T-helper 17 cell (primary cell): ENCODE measurements at regions not wholly inside any gene's neighbourhood (a gene's known extent, or its start where the extent isn't known, plus 50 kb on each side); places are given as distances from the start of the nearest gene placed in this dataset.

Experiments used
- ATAC-seq: fragments of 150-1000 bp; cut with Tn5 transposase; 2 replicates; pipeline ENCODE4 v1.10.0; 2021; ENCODE audit warnings: mild to moderate bottlenecking, moderate library complexity
- DNase-seq, 3 donors: peaks; one replicate each; pipeline versions ENCODE4 v3.0.0 to v3.0.0-alpha.2; 2020 to 2021
- H3K9me3 ChIP-seq: one replicate; pipeline ENCODE4 v1.7.0; 2013; ENCODE audit warnings: low read length, mild to moderate bottlenecking; ENCODE audit not compliant: control insufficient read depth, poor library complexity, severe bottlenecking
- H3K27ac Mint-ChIP-seq: one replicate; pipeline ENCODE4 v1.8.0; 2022; ENCODE audit warnings: mild to moderate bottlenecking, moderate library complexity, mixed read lengths
- H3K27me3 Mint-ChIP-seq: one replicate; pipeline ENCODE4 v1.8.0; 2022; ENCODE audit warnings: mixed read lengths
- H3K36me3 Mint-ChIP-seq: one replicate; pipeline ENCODE4 v1.8.0; 2022; ENCODE audit warnings: low read depth, mixed read lengths
- H3K4me1 Mint-ChIP-seq: one replicate; pipeline ENCODE4 v1.8.0; 2022; ENCODE audit warnings: mild to moderate bottlenecking, mixed read lengths
- H3K4me3 Mint-ChIP-seq: one replicate; pipeline ENCODE4 v1.8.0; 2022; ENCODE audit warnings: mild to moderate bottlenecking, moderate library complexity, mixed read lengths

GRCh38 chr4:136680761-136681160 lies 851.5 kb downstream of the PCDH18 start:
- ATAC-seq (no peak), DNase-seq (no peak)
- no peaks in the 10 kb centered on the region for H3K4me1 Mint-ChIP-seq
- H3K27me3 Mint-ChIP-seq, result no peaks in the 10 kb centered on the region
- H3K36me3 Mint-ChIP-seq, result no peaks in the 10 kb centered on the region
- no peak overlapping the region for H3K4me3 Mint-ChIP-seq
- no peak overlapping the region for H3K27ac Mint-ChIP-seq
- H3K9me3 ChIP-seq, result no peaks in the 10 kb centered on the region

- no peak for DNase-seq
- Mint-ChIP-seq H3K27me3 (no peaks in the 10 kb centered on the region), H3K4me3 (no peak overlapping the region), H3K36me3 (no peaks in the 10 kb centered on the region), H3K4me1 (no peaks in the 10 kb centered on the region), H3K27ac (no peak overlapping the region)
- H3K9me3 ChIP-seq, result no peaks in the 10 kb centered on the region
- ATAC-seq, result no peak
Measured at GRCh38 chr4:136680271-136680670, 852.0 kb downstream of the PCDH18 start.

- no peak overlapping the region for H3K4me3 Mint-ChIP-seq
- ATAC-seq, result no peak
- no peaks in the 10 kb centered on the region for H3K36me3 Mint-ChIP-seq
- H3K27me3 Mint-ChIP-seq, result no peaks in the 10 kb centered on the region
- DNase-seq, result no peak
- H3K27ac Mint-ChIP-seq, result no peak overlapping the region
- H3K4me1 Mint-ChIP-seq, result no peaks in the 10 kb centered on the region
- H3K9me3 ChIP-seq, result no peaks in the 10 kb centered on the region
Measured at GRCh38 chr4:136670265-136670664, 862.0 kb downstream of the PCDH18 start.

- Mint-ChIP-seq H3K36me3 (no peaks in the 10 kb centered on the region), H3K4me1 (no peaks in the 10 kb centered on the region), H3K27me3 (no peaks in the 10 kb centered on the region), H3K4me3 (no peak overlapping the region), H3K27ac (no peak overlapping the region)
- H3K9me3 ChIP-seq, result no peaks in the 10 kb centered on the region
- ATAC-seq (no peak), DNase-seq (no peak)
Measured at GRCh38 chr4:136664988-136665387, 867.3 kb downstream of the PCDH18 start.

GRCh38 chr4:136662539-136662938 lies 869.8 kb downstream of the PCDH18 start:
- Mint-ChIP-seq H3K4me1 (no peaks in the 10 kb centered on the region), H3K36me3 (no peaks in the 10 kb centered on the region), H3K27me3 (no peaks in the 10 kb centered on the region), H3K4me3 (no peak overlapping the region), H3K27ac (no peak overlapping the region)
- no peak for ATAC-seq
- DNase-seq, result no peak
- H3K9me3 ChIP-seq, result no peaks in the 10 kb centered on the region

GRCh38 chr4:136653640-136654406 lies 878.5 kb downstream of the PCDH18 start:
- no peak overlapping the region for H3K4me3 Mint-ChIP-seq
- H3K36me3 Mint-ChIP-seq, result no peaks in the 10 kb centered on the region
- H3K4me1 Mint-ChIP-seq, result no peaks in the 10 kb centered on the region
- no peaks in the 10 kb centered on the region for H3K27me3 Mint-ChIP-seq
- H3K27ac Mint-ChIP-seq, result no peak overlapping the region
- no peaks in the 10 kb centered on the region for H3K9me3 ChIP-seq
- ATAC-seq, result no peak
- DNase-seq, result no peak

GRCh38 chr4:136651932-136652331 lies 880.4 kb downstream of the PCDH18 start:
- Mint-ChIP-seq H3K4me1 (no peaks in the 10 kb centered on the region), H3K27me3 (no peaks in the 10 kb centered on the region), H3K4me3 (no peak overlapping the region), H3K27ac (no peak overlapping the region), H3K36me3 (no peaks in the 10 kb centered on the region)
- no peaks in the 10 kb centered on the region for H3K9me3 ChIP-seq
- DNase-seq (no peak), ATAC-seq (no peak)

GRCh38 chr4:136651278-136651667 lies 881.0 kb downstream of the PCDH18 start:
- no peaks in the 10 kb centered on the region for H3K9me3 ChIP-seq
- Mint-ChIP-seq H3K4me1 (no peaks in the 10 kb centered on the region), H3K27ac (no peak overlapping the region), H3K36me3 (no peaks in the 10 kb centered on the region), H3K4me3 (no peak overlapping the region), H3K27me3 (no peaks in the 10 kb centered on the region)
- DNase-seq (no peak), ATAC-seq (no peak)

- H3K27ac Mint-ChIP-seq, result no peak overlapping the region
- H3K9me3 ChIP-seq, result no peaks in the 10 kb centered on the region
- no peaks in the 10 kb centered on the region for H3K36me3 Mint-ChIP-seq
- no peak overlapping the region for H3K4me3 Mint-ChIP-seq
- DNase-seq, result no peak
- H3K4me1 Mint-ChIP-seq, result no peaks in the 10 kb centered on the region
- no peak for ATAC-seq
- H3K27me3 Mint-ChIP-seq, result no peaks in the 10 kb centered on the region
Measured at GRCh38 chr4:136650541-136651277, 881.6 kb downstream of the PCDH18 start.

- no peak for ATAC-seq
- H3K27ac Mint-ChIP-seq, result no peak overlapping the region
- no peaks in the 10 kb centered on the region for H3K4me1 Mint-ChIP-seq
Measured at GRCh38 chr4:136644279-136644678, 888.0 kb downstream of the PCDH18 start.

GRCh38 chr4:136643416-136643815 lies 888.9 kb downstream of the PCDH18 start:
- Mint-ChIP-seq H3K4me3 (no peak overlapping the region), H3K27ac (no peak overlapping the region), H3K4me1 (no peaks in the 10 kb centered on the region), H3K27me3 (no peaks in the 10 kb centered on the region), H3K36me3 (no peaks in the 10 kb centered on the region)
- ATAC-seq, result no peak
- DNase-seq, result no peak
- H3K9me3 ChIP-seq, result no peaks in the 10 kb centered on the region

More at GRCh38 chr4:136644279-136644678, 888.0 kb downstream of the PCDH18 start:
- H3K4me3 Mint-ChIP-seq, result no peak overlapping the region
- no peaks in the 10 kb centered on the region for H3K36me3 Mint-ChIP-seq
- H3K9me3 ChIP-seq, result no peaks in the 10 kb centered on the region
- H3K27me3 Mint-ChIP-seq, result no peaks in the 10 kb centered on the region
- DNase-seq, result no peak

- Mint-ChIP-seq H3K27ac (no peak overlapping the region), H3K27me3 (no peaks in the 10 kb centered on the region), H3K4me3 (no peak overlapping the region), H3K4me1 (no peaks in the 10 kb centered on the region), H3K36me3 (no peaks in the 10 kb centered on the region)
- ATAC-seq, result no peak
- DNase-seq, result no peak
- no peaks in the 10 kb centered on the region for H3K9me3 ChIP-seq
Measured at GRCh38 chr4:136637071-136637777, 895.1 kb downstream of the PCDH18 start.

- ATAC-seq (no peak), DNase-seq (no peak)
- Mint-ChIP-seq H3K36me3 (no peaks in the 10 kb centered on the region), H3K27me3 (no peaks in the 10 kb centered on the region), H3K4me3 (no peak overlapping the region), H3K4me1 (no peaks in the 10 kb centered on the region), H3K27ac (no peak overlapping the region)
- no peaks in the 10 kb centered on the region for H3K9me3 ChIP-seq
Measured at GRCh38 chr4:136636155-136636554, 896.1 kb downstream of the PCDH18 start.
